ENCODE measurements at regions not wholly inside any gene's neighbourhood (a gene's known extent, or its start where the extent isn't known, plus 50 kb on each side); places are given as distances from the start of the nearest gene placed in this dataset.

DNA sequence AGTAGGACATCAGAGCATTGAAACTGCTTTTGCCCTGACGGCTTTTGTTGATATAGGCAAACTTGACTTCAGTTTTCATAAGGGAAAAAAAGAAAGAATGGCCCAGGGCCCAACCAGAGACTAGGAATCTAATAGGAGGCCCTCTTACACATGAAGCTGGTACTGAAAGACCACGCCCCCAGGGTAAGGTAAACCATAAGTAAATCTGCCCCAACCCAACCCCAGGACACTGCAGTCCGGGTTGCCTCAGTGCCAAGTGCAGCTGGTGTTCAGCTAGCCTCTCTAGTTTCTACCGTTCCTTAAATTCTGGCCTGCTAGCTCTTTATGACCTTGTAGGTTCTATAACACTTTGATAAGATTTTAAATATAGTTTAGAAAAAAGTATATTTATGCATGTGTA lies 136.7 kb downstream of the AQP9 start:
- TF ChIP-seq, protein P1, sequence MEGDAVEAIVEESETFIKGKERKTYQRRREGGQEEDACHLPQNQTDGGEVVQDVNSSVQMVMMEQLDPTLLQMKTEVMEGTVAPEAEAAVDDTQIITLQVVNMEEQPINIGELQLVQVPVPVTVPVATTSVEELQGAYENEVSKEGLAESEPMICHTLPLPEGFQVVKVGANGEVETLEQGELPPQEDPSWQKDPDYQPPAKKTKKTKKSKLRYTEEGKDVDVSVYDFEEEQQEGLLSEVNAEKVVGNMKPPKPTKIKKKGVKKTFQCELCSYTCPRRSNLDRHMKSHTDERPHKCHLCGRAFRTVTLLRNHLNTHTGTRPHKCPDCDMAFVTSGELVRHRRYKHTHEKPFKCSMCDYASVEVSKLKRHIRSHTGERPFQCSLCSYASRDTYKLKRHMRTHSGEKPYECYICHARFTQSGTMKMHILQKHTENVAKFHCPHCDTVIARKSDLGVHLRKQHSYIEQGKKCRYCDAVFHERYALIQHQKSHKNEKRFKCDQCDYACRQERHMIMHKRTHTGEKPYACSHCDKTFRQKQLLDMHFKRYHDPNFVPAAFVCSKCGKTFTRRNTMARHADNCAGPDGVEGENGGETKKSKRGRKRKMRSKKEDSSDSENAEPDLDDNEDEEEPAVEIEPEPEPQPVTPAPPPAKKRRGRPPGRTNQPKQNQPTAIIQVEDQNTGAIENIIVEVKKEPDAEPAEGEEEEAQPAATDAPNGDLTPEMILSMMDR (IDR thresholded peaks at IDR 0.05): no peak
- TF ChIP-seq POLR2A (IDR thresholded peaks at IDR 0.05) (no peak), EP300 (IDR thresholded peaks at IDR 0.05) (no peak)

Measured in ovary (tissue), 3 donors.